ENCODE measurements at regions not wholly inside any gene's neighbourhood (a gene's known extent, or its start where the extent isn't known, plus 50 kb on each side); places are given as distances from the start of the nearest gene placed in this dataset. TPM values are rescaled to one million over a fixed set of nuclear protein-coding genes. Genes with fewer than 3 reads are reported as not detected.

Small RNAs in the stretch of these regions (microRNA-seq; reads per million reads assigned to microRNA genes)
- gene MIR1302-10 (ENCODE audit: unreplicated experiment), result not detected
- gene MIR6859-3 (ENCODE audit: unreplicated experiment), result not detected

Measured in endothelial cell (in vitro differentiated cells).